Psoas muscle (tissue), 7 donors: ENCODE measurements at regions not wholly inside any gene's neighbourhood (a gene's known extent, or its start where the extent isn't known, plus 50 kb on each side); places are given as distances from the start of the nearest gene placed in this dataset.

ENCODE experiments used
- ATAC-seq, 4 donors: fragments of 200-7000 bp; cut with Tn5 transposase; one replicate each; pipeline ENCODE4 v1.9.1; 2020; ENCODE audit warnings: moderate library complexity in 3 of 4, mild to moderate bottlenecking in 2 of 4
- DNase-seq, 2 donors: peaks; one replicate each; pipeline ENCODE4 v3.0.0-alpha.2; 2020
- H3K27ac ChIP-seq: fragments of 200-600 bp; one replicate; pipeline ENCODE4 v1.8.0; 2022
- H3K27me3 ChIP-seq, 3 donors: fragments of 200-600 bp in 1 of 3; one replicate each; pipeline versions ENCODE4 v1.6.1 to v1.8.0; 2013 to 2022; ENCODE audit warnings: low read length in 2 of 3, mild to moderate bottlenecking in 2 of 3, moderate library complexity in 1 of 3; ENCODE audit not compliant: insufficient read depth in 3 of 3
- H3K36me3 ChIP-seq, 2 donors: fragments of 200-600 bp in 1 of 2; one replicate each; pipeline versions ENCODE4 v1.6.1 to v1.8.0; 2013 to 2022; ENCODE audit warnings: low read depth in 1 of 2, mild to moderate bottlenecking in 1 of 2, moderate library complexity in 1 of 2; ENCODE audit not compliant: insufficient read depth in 1 of 2
- H3K4me1 ChIP-seq: fragments of 200-600 bp; one replicate; pipeline ENCODE4 v1.8.0; 2022
- H3K4me3 ChIP-seq: fragments of 200-600 bp; one replicate; pipeline ENCODE4 v1.8.0; 2022; ENCODE audit warnings: mild to moderate bottlenecking
- H3K9me3 ChIP-seq: fragments of 200-600 bp; one replicate; pipeline ENCODE4 v1.8.0; 2022
- WGBS, 3 donors: extraction: QIAGEN DNeasy Blood & Tissue Kit; methylation state at CpG; one replicate each; pipeline versions ENCODE4 v1.1.6 to v1.1.7; 2013; 5-methylcytosine and 5-hydroxymethylcytosine counted together
- intact Hi-C, 2 donors: fragments of 100-400 bp; cut with DNase I; formaldehyde crosslinking; loops; one replicate each; pipeline versions ENCODE4 v1.11.0 to v1.14.2; 2022
- TF ChIP-seq, protein P1 (sequence below): fragments of 200-600 bp; IDR thresholded peaks from one replicate; pipeline ENCODE4 v1.8.0; 2022; ENCODE audit warnings: antibody characterized with exemption
- donor health status: healthy with polysubstance abuse.
- donor health status: DM: no; HTN: no; CAD: no; lungs with moderate emphysema.
- donor health status: Bipolar disorder and iron deficiency.
- donor health status: healthy.
- donor health status: DM: yes; HTN: yes; CAD: no.
- donor health status: DM: no; HTN: no; CAD: no.
- donor health status: DM: yes; HTN: yes; CAD: no.

GRCh38 chr11:79670882-79671281 lies 230.1 kb upstream of the TENM4 start:
- H3K4me3 ChIP-seq: no peak overlapping the region
- DNase-seq: no peak
- ATAC-seq: no peak
- no peaks in the 10 kb centered on the region for H3K36me3 ChIP-seq
- 56 to 58% (median 56%) methylated on average over 3 of the region's 3 CpGs for WGBS, 3 donors
- intact Hi-C loops: no loop called here
- H3K27me3 ChIP-seq: no peaks in the 10 kb centered on the region
- no peaks in the 10 kb centered on the region for H3K4me1 ChIP-seq
- H3K27ac ChIP-seq: no peak overlapping the region
- no peaks in the 10 kb centered on the region for H3K9me3 ChIP-seq
- TF ChIP-seq, protein P1, sequence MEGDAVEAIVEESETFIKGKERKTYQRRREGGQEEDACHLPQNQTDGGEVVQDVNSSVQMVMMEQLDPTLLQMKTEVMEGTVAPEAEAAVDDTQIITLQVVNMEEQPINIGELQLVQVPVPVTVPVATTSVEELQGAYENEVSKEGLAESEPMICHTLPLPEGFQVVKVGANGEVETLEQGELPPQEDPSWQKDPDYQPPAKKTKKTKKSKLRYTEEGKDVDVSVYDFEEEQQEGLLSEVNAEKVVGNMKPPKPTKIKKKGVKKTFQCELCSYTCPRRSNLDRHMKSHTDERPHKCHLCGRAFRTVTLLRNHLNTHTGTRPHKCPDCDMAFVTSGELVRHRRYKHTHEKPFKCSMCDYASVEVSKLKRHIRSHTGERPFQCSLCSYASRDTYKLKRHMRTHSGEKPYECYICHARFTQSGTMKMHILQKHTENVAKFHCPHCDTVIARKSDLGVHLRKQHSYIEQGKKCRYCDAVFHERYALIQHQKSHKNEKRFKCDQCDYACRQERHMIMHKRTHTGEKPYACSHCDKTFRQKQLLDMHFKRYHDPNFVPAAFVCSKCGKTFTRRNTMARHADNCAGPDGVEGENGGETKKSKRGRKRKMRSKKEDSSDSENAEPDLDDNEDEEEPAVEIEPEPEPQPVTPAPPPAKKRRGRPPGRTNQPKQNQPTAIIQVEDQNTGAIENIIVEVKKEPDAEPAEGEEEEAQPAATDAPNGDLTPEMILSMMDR: no peak

- DNase-seq (peak in 1 of 2 donors; percentile 40), ATAC-seq (no peak)
- TF ChIP-seq, protein P1: no peak
- Histone ChIP-seq H3K27ac (no peak overlapping the region), H3K36me3 (no peaks in the 10 kb centered on the region), H3K4me1 (no peaks in the 10 kb centered on the region), H3K9me3 (no peaks in the 10 kb centered on the region), H3K4me3 (no peak overlapping the region), H3K27me3 (peaks cover 0 to 3% (median 0%) of the 10 kb centered on the region in 3 donors)
- intact Hi-C loops: no loop called here
- 27 to 50% (median 35%) methylated on average over 4 of the region's 4 CpGs for WGBS, 3 donors
Measured at GRCh38 chr11:79668575-79668974, 227.7 kb upstream of the TENM4 start.

DNA sequence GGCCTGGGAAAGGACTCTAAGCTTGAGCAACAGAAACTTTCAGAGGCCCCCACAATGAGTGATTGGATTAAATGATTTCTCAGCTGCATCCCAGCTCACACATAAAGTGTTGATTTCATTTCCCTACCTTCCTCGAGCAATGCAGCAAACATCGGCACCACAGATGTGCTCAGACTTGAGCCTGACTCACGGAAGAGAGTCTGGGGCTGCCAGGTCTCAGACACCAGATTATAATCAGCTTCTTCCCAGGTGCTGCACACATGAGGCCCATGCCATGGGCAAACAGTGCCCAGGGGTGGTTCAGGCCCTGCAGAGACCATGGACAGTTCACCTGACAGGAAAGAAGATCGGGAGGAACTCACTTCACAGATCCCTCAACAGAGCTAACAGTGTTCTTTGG lies 226.6 kb upstream of the TENM4 start:
- H3K9me3 ChIP-seq: no peaks in the 10 kb centered on the region
- intact Hi-C loops: no loop called here
- no peaks in the 10 kb centered on the region for H3K4me1 ChIP-seq
- DNase-seq (no peak), ATAC-seq (no peak)
- no peak overlapping the region for H3K4me3 ChIP-seq
- no peaks in the 10 kb centered on the region for H3K36me3 ChIP-seq
- TF ChIP-seq, protein P1: no peak
- peaks cover 0 to 3% (median 0%) of the 10 kb centered on the region in 3 donors for H3K27me3 ChIP-seq
- 72 to 77% (median 75%) methylated on average over 4 of the region's 4 CpGs for WGBS, 3 donors
- H3K27ac ChIP-seq: no peak overlapping the region

DNA sequence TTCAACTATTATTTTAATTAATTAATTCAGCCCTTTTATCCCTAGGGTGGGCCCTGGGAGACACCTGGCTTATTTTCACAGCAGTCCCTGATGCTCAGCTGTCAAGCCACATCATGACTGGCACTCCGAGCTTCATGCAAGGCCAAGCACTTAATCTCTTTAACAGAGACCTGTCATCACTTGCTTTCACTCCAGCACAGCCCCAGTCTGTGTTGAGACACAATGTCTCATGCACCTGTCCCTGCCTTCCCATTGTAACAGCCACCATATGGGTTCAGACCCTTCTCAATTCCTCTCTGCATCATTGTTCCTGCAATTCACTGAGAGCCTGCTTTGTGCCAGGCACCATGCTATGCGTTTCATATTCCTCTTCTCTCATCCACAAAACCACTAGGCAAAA lies 222.2 kb upstream of the TENM4 start:
- ATAC-seq: peak; percentile 37 to 96 (median 52)
- 20 to 37% (median 23%) methylated on average over 2 of the region's 2 CpGs for whole genome bisulfite sequencing, 3 donors
- H3K4me3 ChIP-seq: no peak overlapping the region

DNA sequence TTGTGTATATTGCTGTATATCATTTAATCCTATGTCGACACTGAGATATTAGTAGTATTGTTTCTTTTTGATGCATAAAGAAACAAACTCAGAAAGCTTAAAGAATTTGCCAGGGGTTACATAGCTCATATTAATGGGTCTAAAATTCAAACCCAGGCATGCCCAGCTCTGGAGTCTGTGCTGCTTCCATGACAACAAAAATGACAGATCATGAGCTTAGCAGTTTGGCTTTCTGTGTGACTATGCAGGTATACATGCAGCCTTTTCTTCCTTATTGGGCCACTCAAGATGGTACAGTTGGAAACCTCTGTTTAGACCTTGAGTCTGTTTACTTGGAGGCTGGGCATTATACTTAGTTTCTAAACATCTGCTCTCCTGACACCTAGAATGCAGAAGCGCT lies 220.5 kb upstream of the TENM4 start:
- Histone ChIP-seq H3K9me3 (no peaks in the 10 kb centered on the region), H3K4me3 (no peak overlapping the region), H3K27me3 (peaks cover 0 to 3% (median 0%) of the 10 kb centered on the region in 3 donors), H3K4me1 (no peaks in the 10 kb centered on the region), H3K36me3 (no peaks in the 10 kb centered on the region), H3K27ac (no peak overlapping the region)
- WGBS, 3 donors: 72 to 95% (median 86%) methylated on average over 2 of the region's 2 CpGs
- intact Hi-C loops: no loop called here
- ATAC-seq (no peak), DNase-seq (no peak)
- TF ChIP-seq, protein P1: no peak

More for the DNA sequence above, 222.2 kb upstream of the TENM4 start:
- peaks cover 0 to 3% (median 0%) of the 10 kb centered on the region in 3 donors for H3K27me3 ChIP-seq
- H3K36me3 ChIP-seq: no peaks in the 10 kb centered on the region
- TF ChIP-seq, protein P1: no peak
- no peaks in the 10 kb centered on the region for H3K9me3 ChIP-seq
- no peaks in the 10 kb centered on the region for H3K4me1 ChIP-seq
- intact Hi-C loops: no loop called here
- no peak for DNase-seq
- H3K27ac ChIP-seq: no peak overlapping the region
